A673 (cell line): ENCODE measurements at regions not wholly inside any gene's neighbourhood (a gene's known extent, or its start where the extent isn't known, plus 50 kb on each side); places are given as distances from the start of the nearest gene placed in this dataset.

ENCODE experiments used
- EZH2 ChIP-seq: fragments of 200-600 bp; sonication (generic); IDR thresholded peaks from 2 replicates; pipeline ENCODE4 v1.6.1; 2017; ENCODE audit warnings: borderline replicate concordance, low read depth, mild to moderate bottlenecking, mixed read lengths, antibody characterized with exemption, low read length; ENCODE audit not compliant: poor library complexity, severe bottlenecking
- TF ChIP-seq, protein P1 (sequence below): fragments of 300-800, 200-600 bp; sonication (generic); conservative IDR thresholded peaks from 2 replicates; pipeline ENCODE4 v1.5.1; 2017; ENCODE audit warnings: low read depth, mild to moderate bottlenecking, antibody characterized with exemption, low read length, moderate library complexity, mixed read lengths

DNA sequence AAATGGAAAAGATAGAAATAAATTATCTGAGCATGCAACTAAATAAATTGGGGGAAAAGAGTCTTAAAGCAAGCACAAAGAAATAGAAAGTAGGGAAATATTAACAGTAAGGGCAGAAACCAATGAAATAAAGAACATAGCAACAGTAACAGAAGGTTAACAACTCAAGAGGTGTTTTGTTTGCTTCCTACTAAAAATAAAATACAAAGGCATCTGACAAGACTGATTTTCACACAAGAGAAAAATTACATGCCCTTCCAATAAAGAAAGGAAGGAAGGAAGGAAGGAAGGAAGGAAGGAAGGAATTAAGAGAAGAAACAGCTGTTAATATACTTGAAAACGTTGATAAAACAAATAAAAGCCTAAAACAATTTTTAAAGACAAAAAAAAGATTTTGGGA is 240.2 kb downstream of the SEC16B start:
- TF ChIP-seq, protein P1, sequence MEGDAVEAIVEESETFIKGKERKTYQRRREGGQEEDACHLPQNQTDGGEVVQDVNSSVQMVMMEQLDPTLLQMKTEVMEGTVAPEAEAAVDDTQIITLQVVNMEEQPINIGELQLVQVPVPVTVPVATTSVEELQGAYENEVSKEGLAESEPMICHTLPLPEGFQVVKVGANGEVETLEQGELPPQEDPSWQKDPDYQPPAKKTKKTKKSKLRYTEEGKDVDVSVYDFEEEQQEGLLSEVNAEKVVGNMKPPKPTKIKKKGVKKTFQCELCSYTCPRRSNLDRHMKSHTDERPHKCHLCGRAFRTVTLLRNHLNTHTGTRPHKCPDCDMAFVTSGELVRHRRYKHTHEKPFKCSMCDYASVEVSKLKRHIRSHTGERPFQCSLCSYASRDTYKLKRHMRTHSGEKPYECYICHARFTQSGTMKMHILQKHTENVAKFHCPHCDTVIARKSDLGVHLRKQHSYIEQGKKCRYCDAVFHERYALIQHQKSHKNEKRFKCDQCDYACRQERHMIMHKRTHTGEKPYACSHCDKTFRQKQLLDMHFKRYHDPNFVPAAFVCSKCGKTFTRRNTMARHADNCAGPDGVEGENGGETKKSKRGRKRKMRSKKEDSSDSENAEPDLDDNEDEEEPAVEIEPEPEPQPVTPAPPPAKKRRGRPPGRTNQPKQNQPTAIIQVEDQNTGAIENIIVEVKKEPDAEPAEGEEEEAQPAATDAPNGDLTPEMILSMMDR: no peak
- TF ChIP-seq EZH2: no peak
